HG03342 (cell line): ENCODE measurements at regions not wholly inside any gene's neighbourhood (a gene's known extent, or its start where the extent isn't known, plus 50 kb on each side); places are given as distances from the start of the nearest gene placed in this dataset.

ENCODE experiments used
- ATAC-seq: cut with Tn5 transposase; IDR thresholded peaks from one replicate; pipeline ENCODE4 v1.9.1; 2021; ENCODE audit warnings: mild to moderate bottlenecking, moderate library complexity; ENCODE audit not compliant: unreplicated experiment

DNA sequence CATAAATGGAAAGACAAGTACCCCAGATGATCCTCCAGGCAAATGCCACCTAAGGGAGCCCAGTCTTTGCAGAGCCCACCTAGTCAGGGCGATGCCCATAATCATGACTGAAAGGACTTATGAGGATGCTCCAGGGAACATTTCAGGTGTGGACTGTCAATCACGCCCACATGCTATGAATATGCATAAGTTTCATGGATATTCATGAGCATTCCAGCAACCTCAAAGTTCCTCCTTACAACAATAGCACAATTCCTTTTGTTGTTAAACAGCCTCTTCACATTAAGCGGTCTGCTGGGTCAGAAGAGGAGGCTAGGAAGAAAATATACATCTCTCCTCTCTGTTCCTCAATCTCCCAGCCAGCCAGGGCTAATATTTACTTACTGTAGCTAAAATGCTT lies 161.6 kb downstream of the C5orf15 start:
- no peak for ATAC-seq

- no peak for ATAC-seq
These were observed 166.3 kb downstream of the C5orf15 start for GRCh38 chr5:133801955-133802751.

DNA sequence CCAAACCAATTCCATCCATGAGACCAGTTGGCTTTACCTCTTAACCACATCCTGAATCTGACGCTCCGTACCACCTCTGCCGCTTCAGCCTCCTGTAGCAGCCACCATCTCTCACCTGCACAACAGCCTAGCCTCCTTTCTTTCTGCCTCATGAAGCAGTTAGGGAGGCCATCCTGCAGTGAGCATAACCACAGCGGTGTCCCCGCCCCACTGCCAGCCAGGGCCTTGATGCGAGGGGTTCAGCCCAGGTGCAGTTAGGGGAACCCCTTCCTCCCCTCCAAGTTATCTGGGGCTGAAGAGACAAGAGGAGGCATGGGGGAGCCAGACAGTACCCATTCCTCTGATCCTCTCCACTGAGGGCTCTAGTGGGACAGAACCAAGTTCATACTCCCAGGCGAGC lies 167.0 kb downstream of the C5orf15 start:
- no peak for ATAC-seq

GRCh38 chr5:133799571-133800237 lies 168.7 kb downstream of the C5orf15 start:
- no peak for ATAC-seq

DNA sequence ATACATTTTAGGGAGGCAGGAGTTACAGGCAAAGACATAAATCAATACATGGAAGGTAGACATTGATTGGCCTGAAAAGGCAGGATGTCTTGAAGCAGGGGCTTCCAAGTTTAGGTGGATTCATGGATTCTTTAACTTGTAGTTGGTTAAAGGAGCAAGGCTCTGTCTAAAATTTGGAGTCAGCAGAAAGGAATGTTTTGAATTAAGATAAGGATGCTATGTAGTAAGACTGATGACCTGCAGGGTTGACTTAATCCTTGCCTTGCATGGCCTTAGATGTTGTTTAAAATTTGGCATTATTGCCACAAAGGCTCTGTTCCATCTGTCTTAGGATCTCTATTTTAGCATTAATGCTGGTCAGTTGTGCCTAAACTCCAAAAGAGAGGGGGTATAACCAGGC lies 171.3 kb downstream of the C5orf15 start:
- no peak for ATAC-seq

DNA sequence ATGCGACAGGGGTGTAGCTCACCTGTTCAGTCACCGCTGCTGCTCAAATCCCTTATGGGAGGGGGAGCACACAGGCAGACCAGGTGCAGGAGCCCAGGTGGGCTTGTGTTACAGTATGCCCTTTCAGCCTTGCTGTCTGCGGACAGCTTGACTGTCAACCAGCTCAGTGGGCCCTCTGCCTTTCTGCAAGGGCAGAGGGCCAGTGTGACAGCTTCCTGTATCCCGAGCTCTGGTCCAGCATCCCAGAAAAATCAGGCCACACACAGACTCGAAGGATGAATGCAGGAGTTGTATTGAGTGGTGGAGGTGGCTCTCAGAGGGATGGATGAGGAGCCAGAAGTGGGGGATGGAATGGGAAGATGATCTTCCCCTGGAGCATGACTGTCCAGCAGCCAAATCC lies 172.2 kb downstream of the C5orf15 start:
- ATAC-seq = no peak

- no peak for ATAC-seq
These were observed 173.5 kb downstream of the C5orf15 start for GRCh38 chr5:133794771-133795415.

DNA sequence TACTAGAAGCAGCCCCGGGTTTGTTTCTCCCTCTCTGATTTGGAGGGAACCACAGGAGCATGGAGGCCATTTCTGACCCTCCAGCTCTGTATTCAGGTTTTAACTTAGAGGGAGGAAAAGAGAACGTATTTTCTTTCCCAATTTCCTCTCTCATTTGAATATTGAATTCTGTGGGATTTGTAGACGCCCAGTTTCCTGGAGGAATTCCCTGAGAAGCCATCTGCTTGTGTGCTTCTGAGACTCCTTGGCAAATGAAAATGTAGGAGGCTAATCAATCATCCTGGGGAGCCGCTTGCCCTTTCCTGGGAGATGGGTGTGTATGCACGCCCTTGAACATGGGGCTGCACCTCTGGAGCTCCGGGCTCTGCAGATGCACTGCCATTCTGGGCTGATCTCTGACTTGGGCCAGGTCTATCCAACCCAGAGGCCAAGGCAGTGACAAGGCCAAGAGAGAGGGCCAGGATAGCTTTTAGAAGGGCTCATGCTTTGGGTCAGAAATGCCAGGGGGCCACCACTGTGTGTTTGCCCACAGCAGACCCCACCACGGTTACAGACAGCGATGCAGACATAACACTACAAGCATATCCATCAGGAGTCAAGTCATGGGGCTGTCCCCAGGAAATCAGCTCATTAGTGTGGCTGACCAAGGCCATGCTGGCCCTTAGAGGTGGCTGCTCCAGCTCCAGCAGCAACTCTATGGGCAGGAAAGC lies 174.5 kb downstream of the C5orf15 start:
- ATAC-seq = no peak

DNA sequence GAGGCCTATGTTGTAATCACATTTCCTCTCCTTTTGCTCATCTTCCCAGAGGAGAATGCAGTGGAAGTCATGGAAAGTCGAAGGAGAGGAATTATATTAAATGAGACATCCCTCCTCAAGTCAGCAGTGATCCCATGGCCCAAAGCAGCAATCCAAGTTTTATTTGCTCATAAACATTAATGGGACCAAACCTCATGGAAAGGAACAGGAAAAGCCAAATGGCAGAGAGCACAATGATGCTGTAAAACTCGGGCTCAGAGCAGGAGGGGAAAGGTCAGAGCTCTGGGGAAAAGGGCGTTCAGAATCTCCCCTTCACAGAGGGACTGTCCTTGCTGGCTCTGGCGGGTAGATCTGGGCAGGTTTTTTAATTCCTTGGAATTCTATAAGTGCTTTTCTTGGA lies 175.8 kb downstream of the C5orf15 start:
- ATAC-seq = no peak

DNA sequence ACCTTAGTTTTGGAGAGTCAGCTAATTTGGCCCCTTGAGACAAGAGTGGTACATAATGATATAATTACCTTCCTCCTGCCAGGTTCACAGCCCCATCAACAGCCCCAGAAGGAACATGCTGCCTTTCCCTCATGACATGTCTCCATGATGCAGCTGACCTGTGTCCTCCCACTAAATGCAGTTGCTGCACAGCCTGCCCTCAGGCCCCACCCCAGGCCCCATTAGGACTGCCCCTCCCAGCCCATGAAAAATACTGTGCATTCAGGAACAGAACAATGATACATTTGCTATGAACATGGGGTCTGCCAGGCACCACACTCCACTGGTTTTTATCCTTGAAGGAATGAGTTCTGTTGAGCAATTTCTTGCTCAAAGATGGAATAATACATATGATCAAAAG lies 176.4 kb downstream of the C5orf15 start:
- ATAC-seq = no peak

DNA sequence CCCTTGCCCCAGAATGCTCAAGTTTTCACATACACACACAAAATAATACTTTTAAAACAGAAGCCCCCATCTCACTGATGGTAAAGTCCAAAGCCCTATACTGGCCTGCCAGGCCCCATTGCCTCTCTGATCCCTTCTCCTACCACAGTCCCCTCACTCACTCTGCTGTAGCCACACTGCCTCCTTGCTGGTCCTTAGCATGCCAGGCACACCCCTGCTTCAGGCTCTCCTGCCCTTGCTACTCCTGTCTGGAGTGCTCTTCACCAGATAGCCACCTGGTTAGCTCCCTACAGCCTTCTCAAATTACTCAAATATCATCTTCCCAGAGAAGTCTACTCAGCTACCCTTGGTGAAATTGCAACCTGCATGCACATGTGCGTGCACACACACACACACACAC lies 177.5 kb downstream of the C5orf15 start:
- no peak for ATAC-seq

- no peak for ATAC-seq
These were observed 177.1 kb upstream of the FSTL4 start for GRCh38 chr5:133789428-133789827.

DNA sequence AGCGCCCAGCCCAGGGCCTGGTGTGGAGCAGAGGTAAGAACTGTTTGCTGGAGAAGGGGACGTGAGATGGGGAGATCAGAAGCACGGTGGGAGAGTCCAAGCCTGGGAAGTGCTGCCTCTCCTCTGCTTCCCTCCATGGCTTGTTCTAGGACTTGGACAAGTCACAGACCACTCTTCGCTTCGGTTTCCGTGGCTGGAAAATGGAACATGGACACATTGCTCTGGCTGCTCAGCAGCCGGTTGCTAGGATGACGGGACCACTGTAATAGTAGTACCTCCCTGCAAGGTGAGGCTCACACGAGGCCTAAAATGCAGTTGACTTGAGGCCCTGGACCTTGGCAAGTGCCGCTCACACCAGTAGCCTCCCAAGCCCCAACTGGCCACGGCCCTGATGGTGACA lies 175.8 kb upstream of the FSTL4 start:
- ATAC-seq = no peak

DNA sequence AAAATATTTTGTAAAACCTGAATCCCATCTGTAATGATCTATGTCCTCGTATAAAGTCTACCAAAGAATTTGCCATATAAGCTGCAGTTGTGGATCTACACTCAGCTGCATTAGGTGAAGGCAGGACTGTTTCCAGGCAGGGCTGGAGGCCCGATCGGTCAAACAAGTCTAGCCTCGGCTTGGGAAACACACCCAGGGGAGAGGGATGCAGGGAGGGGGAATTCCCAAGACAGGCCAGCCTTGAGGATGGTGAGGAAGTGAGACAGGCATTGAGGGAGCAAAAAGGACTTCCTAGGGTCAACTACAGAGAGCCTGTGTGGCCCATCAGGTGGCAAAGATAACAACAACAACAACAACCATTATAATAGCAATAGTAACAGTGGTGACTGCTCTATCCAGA lies 174.1 kb upstream of the FSTL4 start:
- ATAC-seq = no peak

DNA sequence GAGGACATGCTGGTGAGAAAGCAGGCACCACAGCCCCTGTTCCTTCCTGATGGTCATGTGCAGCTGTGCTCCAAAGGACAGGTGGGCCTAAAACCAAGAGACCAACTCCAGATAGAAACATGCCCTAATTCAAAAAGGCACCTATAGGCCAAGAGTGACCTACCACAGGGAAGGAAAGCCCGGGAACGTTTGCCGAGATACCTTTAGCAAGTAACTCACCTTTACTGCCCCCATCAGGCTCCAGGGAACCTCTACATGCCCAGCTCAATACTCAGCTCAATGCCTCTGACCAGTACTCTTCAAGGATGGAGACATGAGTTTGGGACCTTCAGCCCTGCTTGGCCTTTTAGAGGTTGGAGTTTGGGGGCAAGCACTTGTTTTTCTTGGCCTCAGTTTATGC lies 172.8 kb upstream of the FSTL4 start:
- ATAC-seq = no peak

GRCh38 chr5:133783481-133783880 lies 171.1 kb upstream of the FSTL4 start:
- ATAC-seq = no peak

- no peak for ATAC-seq
These were observed 170.4 kb upstream of the FSTL4 start for GRCh38 chr5:133782736-133783135.

DNA sequence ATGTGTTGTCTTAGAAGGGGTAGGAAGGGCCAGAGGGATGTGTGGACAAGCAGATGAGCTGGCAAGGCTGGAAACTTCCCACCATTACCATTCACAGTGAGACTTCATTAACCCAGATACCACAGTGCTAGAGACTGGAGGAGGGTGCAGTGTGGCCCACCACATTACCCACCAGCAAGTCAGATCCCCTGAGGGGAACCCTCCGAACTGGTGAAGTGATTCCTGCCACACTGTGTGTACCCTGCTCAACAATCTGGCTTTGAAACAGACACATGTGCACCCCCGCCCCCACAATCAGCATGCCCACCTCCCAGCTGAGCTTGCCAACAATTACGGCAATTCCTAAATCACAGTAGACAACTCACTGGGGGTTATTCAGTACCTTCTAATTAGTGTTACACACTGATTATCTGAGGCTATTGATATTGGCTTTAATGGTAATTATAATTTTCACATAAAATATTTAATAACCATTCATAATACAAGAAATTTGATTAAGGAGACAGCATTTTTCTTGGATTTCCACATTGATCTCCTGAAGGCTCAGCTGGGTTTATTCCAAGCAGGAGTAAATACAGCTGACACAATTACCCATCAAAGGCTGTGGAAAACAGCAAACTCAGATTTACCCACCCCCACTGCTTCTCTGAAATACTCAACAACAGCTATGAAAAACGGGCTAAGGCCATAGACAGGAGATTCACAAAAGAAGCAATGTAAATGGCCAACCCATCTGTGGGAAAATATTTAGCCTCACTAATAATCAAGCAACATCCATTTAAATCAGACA lies 169.3 kb upstream of the FSTL4 start:
- no peak for ATAC-seq

- ATAC-seq = no peak
These were observed 168.4 kb upstream of the FSTL4 start for GRCh38 chr5:133780619-133781280.

GRCh38 chr5:133779828-133780475 lies 167.6 kb upstream of the FSTL4 start:
- ATAC-seq = no peak
